NCI-H82 treated with DMSO at 0.1 percent for 48 hours (cell line): ENCODE measurements at regions not wholly inside any gene's neighbourhood (a gene's known extent, or its start where the extent isn't known, plus 50 kb on each side); places are given as distances from the start of the nearest gene placed in this dataset.

Experiments used
- DNase-seq: peaks from one replicate; lab custom pipeline; 2025; ENCODE audit not compliant: unreplicated experiment; lab: John Stamatoyannopoulos, UW

DNA sequence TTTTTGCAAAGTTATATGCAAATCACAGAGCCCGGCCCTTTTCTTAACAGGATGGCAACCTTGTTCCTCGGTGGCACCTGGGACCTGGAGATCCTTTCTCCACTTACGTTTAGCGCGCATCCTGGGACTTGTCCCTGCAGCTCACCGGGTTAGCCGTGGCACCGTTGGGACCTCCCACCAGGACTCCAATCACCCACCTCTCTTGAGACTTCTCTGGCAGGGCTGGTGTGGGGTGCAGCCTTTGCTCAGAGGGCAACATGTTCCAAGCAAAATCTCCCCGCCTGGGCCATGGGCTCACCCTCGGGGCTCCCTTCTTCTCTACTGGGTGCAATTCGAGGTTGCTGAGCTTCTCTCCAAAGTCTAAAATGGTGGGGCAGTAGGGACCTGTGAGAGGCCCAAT, 211.9 kb upstream of the UMPS start:
- no peak for DNase-seq

DNA sequence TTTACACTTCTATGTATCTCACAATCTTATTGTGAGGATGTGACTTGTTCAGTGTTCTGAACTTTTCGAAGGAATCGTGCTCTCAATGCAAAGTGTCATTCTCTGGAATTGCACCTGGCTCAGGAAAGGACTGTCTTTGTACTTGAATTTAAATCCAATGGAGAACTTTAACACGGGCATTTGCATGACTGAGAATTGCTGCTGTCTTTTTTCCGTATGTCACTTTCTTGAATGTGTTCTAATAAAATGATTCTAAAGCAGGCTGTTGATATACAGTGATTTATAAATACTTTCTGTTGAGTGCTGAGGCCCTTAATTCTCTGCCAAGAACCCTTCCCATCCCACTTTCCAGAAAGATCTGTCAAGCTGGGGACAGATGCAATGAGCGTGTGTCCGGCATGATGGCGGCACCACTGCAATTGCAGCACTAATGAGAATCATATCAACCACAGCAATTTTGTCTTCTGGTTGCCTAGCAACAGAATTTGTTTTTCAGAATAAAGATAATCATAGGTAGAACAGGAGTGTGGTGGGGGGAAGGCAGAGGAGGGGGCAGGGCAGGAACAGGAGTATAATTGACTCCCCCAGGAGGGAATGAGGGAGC, 210.6 kb upstream of the UMPS start:
- no peak for DNase-seq

DNA sequence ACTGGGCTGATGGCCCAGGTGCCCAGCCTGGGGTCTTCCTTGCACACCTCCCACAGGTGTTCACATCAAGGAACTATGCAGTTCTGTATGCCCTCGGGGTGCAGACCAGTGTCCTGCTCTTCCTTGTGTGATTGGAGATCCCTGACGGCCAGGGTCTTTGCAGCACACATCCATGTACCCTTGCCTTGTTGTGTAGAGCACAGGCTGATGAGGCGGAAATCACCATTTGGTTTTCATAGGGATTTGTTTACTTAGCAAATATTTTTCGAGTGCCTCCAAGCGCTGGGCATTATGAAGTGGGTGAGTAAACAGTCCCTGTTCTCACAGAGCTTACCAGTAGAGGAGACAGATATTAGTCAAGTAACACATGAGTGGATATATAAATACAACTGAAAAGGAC, 209.3 kb upstream of the UMPS start:
- DNase-seq = no peak

DNA sequence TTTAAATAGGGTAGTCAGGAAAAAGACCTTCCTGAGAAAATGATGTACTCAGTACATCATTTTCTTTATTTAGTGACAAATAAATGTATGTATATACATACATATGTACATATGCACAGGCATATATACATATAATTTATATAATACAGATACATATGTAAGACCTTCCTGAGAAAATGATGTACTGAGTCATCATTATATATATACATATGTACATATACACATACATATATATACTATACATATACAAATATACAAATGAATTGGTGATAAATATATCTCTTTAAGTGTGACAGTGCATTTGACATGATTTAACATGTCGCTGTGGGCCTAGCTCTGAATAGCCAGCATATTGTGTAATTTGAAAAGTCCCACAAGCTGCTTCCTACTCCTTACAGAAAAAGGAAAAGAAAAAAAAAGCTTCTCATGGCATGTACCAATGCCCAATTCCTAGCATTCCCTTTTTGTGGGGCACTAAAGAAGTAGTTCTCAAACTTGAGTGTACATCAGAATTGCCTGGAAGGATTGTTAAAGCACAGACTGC, 208.1 kb upstream of the UMPS start:
- DNase-seq = no peak

DNA sequence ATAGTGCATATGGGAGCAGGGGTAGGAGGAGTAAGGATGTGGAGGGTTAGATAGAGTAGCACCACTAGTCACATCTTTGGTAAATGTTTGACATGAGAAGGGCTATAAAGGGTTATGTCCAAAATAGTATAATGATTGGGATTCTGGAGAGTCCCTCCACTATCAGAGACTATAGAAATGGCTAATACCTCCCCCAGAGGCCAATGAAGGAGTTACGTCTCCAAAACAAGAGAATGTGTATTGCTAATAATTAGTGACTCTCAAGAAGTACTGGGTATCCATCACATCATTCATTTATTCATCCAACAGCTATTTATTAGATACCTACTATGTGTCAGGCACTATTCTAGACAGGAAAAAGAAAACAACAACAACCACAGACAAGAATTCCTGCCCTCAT, 203.7 kb upstream of the UMPS start:
- no peak for DNase-seq

DNA sequence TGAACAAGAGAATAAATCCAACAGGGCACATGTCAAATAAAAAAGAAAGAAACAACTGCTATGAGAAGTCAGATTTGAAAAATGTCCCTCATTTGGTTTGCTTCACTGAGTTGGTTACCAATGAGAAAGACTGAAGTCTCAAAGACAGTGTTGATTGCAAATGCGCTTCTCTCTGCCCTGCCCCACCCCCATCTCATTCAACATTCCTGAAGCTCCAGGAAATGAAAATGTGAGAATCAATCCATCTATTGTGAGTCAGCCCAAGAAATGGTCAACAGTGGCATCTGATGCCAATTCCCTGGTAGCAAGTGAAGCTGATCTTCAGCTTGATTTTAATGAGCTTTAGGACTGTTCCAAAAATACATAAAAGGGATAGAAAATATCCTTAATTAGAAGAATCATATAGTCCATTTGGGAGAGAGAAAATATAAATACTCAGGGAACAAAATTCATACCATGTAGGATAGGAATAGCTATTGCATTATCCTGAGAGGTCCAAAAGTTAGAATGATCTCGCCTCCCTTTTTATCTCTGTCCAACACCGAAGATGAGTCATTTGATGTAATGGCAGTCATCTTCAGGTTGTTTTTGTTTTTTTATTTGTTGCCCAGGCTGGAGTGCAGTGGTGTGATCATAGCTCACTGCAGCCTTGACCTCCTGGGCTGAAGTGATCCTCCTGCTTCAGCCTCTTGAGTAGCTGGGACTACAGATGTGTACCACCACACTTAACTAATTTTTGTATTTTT, 200.3 kb upstream of the UMPS start:
- DNase-seq = no peak

DNA sequence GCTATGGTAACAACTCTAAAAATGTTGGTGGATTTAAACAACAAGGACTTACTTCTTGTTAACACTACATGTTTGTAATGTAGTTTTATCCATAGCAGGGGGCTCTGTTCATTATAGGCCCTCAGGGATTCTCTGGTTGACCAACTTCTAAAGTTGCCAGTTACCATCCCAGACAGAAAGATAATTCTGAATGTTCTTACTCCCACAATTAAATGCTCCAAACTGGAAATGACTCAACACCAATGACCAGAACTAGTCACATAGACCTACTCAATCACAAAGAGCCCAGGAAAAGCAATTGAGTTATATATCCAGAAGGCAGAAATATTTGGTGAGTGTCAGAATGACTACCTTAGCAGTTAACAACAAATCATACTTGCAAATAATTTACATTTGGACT, 199.3 kb upstream of the UMPS start:
- DNase-seq = no peak

DNA sequence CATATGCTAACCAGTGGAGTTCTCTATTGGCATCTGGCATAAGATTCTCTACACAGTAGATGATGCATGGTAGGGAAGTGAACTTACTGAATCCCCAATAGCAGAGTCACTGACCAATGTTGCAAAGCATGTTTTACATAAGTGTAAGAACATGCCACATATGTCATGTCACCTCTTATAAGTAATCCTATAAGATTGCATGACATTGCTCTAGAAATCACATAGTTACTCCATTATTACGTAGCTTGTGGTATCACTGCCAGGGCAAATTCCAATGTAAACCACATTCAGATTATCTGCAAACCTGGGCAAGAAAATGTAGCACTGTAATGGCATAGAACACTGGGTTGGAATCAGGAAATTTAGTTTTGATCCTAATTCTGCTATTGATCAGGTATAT, 198.2 kb upstream of the UMPS start:
- no peak for DNase-seq

DNA sequence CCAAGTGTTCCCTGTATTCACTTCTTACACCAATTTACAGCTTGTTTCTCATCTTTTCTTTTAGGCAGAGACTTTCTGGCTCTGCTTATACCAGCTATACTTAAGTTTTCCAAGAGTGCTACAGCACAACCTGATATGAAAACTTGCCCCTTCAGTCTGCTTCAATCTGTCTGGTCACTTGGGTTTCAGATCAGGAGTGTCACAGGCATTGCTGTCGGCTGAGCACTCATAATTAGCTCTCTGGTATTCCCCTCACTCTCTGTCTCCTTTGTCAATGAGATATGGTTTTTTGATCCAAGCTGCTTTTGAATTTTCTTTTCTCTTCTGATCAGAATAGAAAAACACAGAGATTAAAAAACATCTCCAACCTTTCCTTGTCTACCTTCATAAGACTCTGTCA, 194.9 kb upstream of the UMPS start:
- no peak for DNase-seq

DNA sequence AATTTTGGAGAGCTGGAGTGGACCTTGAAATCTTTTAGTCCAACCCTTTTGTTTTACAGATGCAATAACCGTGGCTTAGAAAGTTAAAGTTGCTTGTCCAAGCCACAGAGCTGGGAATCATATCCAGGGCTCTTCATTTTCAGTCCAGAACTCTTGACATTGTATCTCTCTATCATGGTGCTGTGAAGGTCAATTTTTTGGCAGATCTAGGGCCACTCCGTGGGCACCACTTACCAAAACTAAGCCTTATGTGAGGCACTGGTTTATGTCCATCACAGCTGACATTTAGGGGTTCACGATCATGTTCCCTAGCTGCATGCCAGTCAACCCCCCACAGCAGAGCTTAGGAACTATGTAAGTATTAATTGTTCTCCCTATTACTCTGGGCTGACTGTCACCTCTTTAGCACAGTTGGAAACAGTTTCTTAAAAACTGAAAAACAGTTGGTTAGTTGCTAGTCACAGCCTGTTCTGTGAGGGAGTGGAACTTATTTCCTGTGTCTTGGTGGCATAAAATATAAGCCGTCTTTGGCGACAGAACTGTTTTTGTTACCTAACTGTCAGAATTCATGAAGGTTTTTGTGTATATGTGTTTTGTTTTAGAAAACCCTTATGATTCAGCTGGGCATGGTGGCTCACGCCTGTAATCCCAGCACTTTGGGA, 189.6 kb upstream of the UMPS start:
- DNase-seq = no peak

DNA sequence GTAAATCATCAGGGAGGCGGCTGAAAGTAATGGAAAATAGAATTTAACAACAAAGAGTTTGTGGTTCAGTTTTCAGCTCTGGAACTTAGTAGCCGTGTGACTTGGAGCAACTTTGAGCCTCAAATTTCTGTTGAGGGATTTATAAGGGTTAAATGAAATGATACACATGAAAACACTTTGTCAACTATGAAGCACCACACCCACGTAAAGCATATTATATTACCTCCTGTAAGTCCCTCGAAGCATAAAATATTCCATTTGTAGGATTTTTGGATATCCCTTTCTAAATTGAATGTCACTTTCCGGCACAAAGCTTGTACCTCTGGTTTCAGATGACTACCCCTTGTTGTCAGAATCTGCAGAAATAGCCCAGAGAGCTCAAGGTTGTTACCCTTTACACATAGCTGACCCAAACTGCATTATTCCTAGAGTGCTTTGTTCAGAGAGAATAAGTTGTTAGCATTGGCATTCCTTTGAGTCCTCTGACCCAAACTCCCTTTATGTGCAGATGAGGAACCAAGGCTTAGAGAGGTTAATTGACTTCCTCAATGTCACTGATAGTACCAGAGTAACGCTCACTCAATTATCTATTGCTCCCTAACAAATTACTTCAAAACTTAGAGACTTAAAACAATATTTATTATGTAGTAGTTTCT, 187.9 kb upstream of the UMPS start:
- DNase-seq = no peak

DNA sequence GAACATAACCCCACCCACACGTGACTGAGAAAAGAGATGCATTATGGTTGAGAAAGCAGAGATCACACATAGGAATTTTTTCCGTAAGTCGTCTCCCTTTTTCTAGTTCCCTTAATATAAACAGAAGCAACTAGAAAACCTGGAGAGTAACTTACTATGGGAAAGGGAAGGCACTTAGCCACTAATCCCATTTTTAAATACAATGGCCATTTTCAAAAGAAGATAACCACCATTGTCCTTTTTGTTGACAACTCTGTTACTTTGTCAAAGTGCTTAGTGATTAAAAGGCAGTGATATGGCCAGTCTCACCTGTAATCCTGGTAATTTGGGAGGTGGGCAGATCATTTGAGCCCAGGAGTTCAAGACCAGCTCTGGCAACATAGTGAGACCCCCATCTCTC, 184.4 kb upstream of the UMPS start:
- DNase-seq = no peak

DNA sequence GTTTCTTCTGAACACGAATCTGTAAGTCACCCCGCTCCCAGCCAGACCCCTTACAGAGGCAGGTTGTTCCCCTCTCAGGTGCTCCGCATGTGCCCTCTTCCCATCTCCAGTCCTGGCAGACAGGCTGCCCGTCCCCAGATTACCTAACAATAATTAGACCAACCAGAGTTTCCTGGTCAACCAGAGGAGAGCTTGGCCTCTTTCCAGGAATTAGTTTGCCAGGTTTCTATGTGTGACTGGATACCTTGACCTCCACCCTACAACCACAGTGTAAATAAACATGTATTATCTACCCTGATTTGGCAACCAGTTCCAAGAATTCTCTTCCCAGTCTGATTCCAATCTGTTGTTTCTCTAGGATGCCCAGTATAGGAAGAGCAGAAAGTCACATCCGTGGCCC, 178.0 kb upstream of the UMPS start:
- DNase-seq = peak; percentile 42

DNA sequence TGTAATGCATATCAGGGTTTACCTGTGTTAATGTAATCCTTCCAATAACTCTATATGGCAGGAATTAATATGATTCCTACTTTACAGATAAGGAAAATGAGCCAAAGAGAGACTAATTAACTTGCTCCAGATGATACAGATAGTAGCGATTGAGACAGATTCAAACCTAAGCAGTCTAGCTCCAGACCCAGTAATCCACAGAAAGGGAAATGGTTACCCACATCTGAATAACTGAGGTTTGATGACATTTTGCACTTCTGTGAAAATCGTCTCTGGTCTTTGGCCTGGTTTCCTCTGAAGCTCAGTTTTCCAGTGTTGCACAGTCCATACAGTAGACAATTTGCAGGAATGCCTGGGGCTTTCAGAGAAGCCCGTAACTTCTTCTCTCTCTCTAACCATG, 177.1 kb upstream of the UMPS start:
- DNase-seq = no peak

DNA sequence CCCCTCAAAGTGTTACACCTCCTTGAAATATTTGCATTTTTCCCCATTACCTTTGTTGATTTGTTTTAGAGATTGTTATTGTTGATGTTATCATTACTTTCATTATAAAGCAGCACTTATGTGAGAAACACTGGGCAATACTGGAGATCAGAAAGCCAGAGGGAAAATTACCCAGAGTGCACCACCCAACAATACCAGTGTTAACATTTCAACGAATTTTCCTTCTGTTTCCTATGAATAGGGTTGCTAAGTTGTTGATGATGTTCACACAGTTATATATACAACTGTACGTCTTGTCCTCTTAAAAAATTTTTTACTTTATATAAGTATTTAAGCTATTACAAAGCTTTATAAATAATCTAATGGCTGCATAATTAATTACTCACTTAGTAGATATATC, 173.6 kb upstream of the UMPS start:
- DNase-seq = no peak

DNA sequence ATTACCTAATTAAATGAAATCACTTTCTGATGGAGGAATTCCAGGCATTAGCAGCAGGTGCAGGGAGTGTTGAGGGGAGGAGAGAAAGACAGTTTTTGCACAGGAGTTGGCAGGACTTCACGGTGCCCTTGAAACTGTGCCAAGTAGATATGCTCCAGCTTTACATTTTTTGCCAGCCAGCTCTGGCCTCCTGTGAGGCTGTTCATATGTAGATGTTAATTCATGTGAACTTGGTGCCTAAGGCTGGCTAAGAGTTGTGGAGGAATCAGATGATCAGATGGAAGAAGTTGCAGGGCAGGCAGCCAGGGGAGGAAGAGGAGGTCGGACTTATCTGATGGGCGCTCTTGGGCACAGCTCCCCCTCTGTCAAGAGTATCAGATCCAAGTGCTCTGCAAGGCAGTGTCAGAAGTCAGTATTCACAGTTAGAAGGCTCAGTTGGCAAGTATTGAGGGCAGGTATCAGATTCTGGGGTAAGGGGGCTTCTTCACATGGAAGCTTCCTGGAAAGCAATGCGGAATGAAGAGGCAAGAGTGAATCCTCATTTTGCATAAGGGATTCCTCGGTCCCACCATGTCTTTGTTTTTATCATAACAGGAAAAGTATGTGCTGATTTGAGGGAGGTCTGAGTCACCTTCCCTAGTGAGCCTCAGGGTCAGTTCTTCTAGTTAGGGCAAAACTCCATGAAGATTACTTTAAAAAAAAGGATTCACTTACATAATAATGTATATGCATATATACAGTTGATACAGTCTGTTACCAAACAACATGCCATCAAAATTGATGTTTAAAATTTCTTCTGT, 172.6 kb upstream of the UMPS start:
- DNase-seq = no peak

DNA sequence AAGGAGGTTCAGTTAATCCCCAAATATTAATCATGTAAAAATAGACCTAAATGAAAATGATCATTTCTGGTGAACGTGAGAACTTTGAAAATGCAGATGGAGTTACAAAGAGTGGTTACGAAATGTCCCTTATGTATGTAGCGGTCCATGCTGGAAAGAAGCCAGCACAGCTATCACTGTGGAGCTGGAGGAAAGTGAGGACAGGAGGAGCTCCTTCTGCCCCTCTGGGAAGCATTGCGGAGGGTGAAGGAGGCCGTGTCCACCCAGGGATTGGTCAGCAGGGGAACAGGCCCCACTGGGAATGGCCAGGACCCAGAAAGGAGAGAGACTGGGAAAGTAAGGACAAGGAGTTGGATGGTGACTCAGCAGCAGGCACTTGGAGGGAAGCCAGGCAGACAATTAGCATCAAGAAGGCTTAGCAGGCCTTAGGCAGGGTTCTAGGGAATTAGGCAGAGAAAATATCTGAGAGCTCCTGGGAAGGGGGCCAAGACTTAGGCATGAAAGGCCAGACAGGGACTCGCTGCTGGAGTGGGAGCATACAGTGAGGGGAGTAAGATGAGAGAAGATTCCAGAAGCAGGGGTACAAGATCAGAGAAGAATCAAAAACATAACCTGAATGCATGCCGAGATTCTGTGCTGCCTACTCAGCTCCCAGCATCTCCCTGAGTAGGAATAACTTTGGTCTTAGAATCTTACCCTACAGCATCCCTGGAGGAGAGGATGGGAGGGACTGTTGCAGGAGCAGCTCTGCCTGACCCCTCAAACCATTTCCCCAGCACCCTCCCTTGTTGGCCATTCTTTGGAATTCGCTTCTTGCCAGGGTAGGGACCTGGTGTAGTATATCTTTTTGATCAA, 171.0 kb upstream of the UMPS start:
- DNase-seq = peak; percentile 97

DNA sequence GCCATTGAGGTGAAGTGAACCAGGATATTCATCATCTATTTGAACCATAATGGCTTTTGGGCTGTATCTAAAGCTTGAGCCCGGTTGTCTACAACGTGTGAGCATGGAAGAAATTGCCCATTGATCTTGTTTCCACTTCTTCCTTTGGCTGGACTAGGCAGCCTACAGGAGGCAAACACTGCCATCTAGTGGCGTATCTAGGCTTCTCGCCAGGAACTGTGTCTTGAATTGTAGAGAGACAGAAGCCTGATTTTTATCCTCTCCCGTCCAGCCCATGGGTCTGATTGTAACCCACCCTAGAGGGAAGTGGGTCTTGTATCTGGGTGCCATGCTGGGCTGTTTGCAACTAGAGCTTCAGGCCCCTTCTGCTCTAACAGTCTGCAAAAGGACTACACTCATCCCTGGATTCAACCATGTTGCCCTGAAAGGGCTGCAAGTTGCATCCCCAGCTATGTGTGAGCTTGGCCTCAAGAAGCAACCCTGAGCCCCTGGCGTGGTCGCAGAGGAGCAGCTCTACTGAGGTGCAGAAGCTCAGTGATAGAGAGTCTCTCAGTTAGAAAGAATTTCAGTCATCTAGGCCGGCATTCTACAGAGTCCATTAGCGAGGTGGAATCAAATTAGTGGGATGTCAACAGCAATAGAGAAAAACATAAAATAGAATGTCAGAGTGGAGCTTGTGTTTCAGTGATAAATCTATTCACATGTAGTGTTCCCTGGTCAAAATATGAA, 170.2 kb upstream of the UMPS start:
- peak; percentile 75 for DNase-seq

DNA sequence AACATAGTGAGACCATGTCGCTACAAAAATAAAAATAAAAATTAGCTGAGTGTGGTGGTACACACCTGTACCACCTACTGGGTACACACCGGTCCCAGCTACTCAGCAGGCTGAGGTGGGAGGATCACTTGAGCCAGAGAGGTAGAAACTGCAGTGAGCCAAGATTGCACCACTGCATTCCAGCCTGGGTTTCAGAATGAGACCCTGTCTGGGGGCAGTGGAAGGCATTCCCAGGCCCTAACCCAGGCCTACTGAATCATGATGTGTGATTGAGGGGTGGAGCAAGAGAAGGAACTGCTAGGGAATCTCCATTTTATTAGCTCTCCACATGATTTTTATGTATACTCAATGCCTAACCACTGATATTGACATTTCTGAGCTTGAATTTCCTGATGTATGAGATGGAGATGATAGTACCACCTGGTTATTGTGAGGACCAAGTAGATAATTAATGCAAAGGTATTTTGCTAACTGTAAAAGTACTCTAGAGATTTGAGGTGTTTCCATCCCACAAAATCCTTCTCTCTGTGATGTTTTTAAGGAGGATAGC, 169.5 kb upstream of the UMPS start:
- no peak for DNase-seq
